NB4 (cell line): ENCODE measurements at regions not wholly inside any gene's neighbourhood (a gene's known extent, or its start where the extent isn't known, plus 50 kb on each side); places are given as distances from the start of the nearest gene placed in this dataset.
"Not testable (repeated sequence)": the region's sequence is repeated elsewhere in the genome, so short reads cannot be mapped to it uniquely, and the experiment has no call there.

ENCODE experiments used
- DNase-seq: peaks from one replicate; pipeline ENCODE4 v3.0.0; 2010; ENCODE audit warnings: low read depth
- H3K4me3 ChIP-seq: one replicate; pipeline ENCODE4 v1.5.1; 2011; ENCODE audit warnings: mild to moderate bottlenecking, low read depth, low read length, moderate library complexity
- CTCF ChIP-seq: IDR thresholded peaks from one replicate; pipeline ENCODE4 v1.5.1; 2012; ENCODE audit warnings: low read depth, low read length
- MAX ChIP-seq: IDR thresholded peaks from 2 replicates; pipeline ENCODE4 v1.6.1; 2011; ENCODE audit warnings: low read depth, low read length
- MYC ChIP-seq: IDR thresholded peaks from 2 replicates; pipeline ENCODE4 v1.6.1; 2011; ENCODE audit warnings: low read depth, low read length
- POLR2A ChIP-seq: IDR thresholded peaks from 2 replicates; pipeline ENCODE4 v1.6.1; 2011; ENCODE audit warnings: mild to moderate bottlenecking; ENCODE audit not compliant: insufficient read length; ENCODE audit errors: extremely low read depth

GRCh38 chr3:32632533-32633265, 52.3 kb upstream of the CNOT10 start:
- no peak overlapping the region for H3K4me3 ChIP-seq
- TF ChIP-seq MYC (no peak), MAX (no peak), CTCF (no peak), POLR2A (no peak)
- peak; percentile 9 for DNase-seq

GRCh38 chr3:32630266-32630665, 54.7 kb upstream of the CNOT10 start:
- TF ChIP-seq MYC (no peak), MAX (no peak), POLR2A (no peak), CTCF (no peak)
- DNase-seq: no peak
- no peak overlapping the region for H3K4me3 ChIP-seq

- TF ChIP-seq MYC (no peak), MAX (no peak), POLR2A (no peak), CTCF (no peak)
- H3K4me3 ChIP-seq: no peak overlapping the region
- no peak for DNase-seq
Observed at GRCh38 chr3:32626631-32627030, 56.0 kb upstream of the DYNC1LI1 start.

- not testable (repeated sequence) for DNase-seq, H3K4me3 ChIP-seq
Observed at GRCh38 chr3:32625543-32626176, 55.0 kb upstream of the DYNC1LI1 start.

GRCh38 chr3:32623532-32623931, 52.9 kb upstream of the DYNC1LI1 start:
- no peak overlapping the region for H3K4me3 ChIP-seq
- no peak for DNase-seq
- no peak for TF ChIP-seq MYC
- TF ChIP-seq MAX: no peak
- no peak for TF ChIP-seq POLR2A
- no peak for TF ChIP-seq CTCF

- TF ChIP-seq POLR2A (no peak), CTCF (no peak), MAX (no peak), MYC (no peak)
- no peak for DNase-seq
- H3K4me3 ChIP-seq: no peak overlapping the region
Observed at GRCh38 chr3:32621466-32621865, 50.8 kb upstream of the DYNC1LI1 start.
